ENCODE measurements at regions not wholly inside any gene's neighbourhood (a gene's known extent, or its start where the extent isn't known, plus 50 kb on each side); places are given as distances from the start of the nearest gene placed in this dataset.

GRCh38 chr17:63035271-63035670 lies 69.2 kb downstream of the TANC2 start:
- TF ChIP-seq, protein P1, sequence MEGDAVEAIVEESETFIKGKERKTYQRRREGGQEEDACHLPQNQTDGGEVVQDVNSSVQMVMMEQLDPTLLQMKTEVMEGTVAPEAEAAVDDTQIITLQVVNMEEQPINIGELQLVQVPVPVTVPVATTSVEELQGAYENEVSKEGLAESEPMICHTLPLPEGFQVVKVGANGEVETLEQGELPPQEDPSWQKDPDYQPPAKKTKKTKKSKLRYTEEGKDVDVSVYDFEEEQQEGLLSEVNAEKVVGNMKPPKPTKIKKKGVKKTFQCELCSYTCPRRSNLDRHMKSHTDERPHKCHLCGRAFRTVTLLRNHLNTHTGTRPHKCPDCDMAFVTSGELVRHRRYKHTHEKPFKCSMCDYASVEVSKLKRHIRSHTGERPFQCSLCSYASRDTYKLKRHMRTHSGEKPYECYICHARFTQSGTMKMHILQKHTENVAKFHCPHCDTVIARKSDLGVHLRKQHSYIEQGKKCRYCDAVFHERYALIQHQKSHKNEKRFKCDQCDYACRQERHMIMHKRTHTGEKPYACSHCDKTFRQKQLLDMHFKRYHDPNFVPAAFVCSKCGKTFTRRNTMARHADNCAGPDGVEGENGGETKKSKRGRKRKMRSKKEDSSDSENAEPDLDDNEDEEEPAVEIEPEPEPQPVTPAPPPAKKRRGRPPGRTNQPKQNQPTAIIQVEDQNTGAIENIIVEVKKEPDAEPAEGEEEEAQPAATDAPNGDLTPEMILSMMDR (conservative IDR thresholded peaks at IDR 0.05; ENCODE audit: low read depth in 2 of 2) = no peak
- TF ChIP-seq CREB1 (CRISPR knock-in tag; IDR thresholded peaks at IDR 0.05; ENCODE audit: low read depth) = no peak
- no peak for TF ChIP-seq EZH2phosphoT487 (IDR thresholded peaks at IDR 0.05; ENCODE audit: unreplicated experiment)
